Esophagus squamous epithelium (tissue), 5 donors: ENCODE measurements at regions not wholly inside any gene's neighbourhood (a gene's known extent, or its start where the extent isn't known, plus 50 kb on each side); places are given as distances from the start of the nearest gene placed in this dataset.

Experiments used
- DNase-seq: peaks from one replicate; lab custom pipeline; 2025; lab: John Stamatoyannopoulos, UW
- H3K27ac ChIP-seq, 4 donors: fragments of 200-600 bp; sonication (generic); one replicate each; pipeline ENCODE4 v1.5.1; 2016 to 2019; ENCODE audit warnings: mild to moderate bottlenecking in 1 of 4
- H3K27me3 ChIP-seq, 4 donors: fragments of 200-600 bp; sonication (generic); 1 replicate in 3 of 4; 2 replicates in 1 of 4; pipeline versions ENCODE4 v1.5.1 to v1.6.0; 2017 to 2021; ENCODE audit warnings: antibody characterized with exemption in 1 of 4
- H3K36me3 ChIP-seq, 3 donors: fragments of 200-600 bp; sonication (generic); one replicate each; pipeline ENCODE4 v1.5.1; 2016 to 2019
- H3K4me1 ChIP-seq, 3 donors: fragments of 200-600 bp; sonication (generic); one replicate each; pipeline ENCODE4 v1.5.1; 2017 to 2019
- H3K4me3 ChIP-seq, 4 donors: fragments of 200-600 bp; sonication (generic); 1 replicate in 3 of 4; 2 replicates in 1 of 4; pipeline ENCODE4 v1.5.1; 2016 to 2019; ENCODE audit warnings: mild to moderate bottlenecking in 2 of 4, moderate library complexity in 1 of 4
- H3K9me3 ChIP-seq, 3 donors: fragments of 200-600 bp; sonication (generic); one replicate each; pipeline ENCODE4 v1.5.1; 2016 to 2019
- CTCF ChIP-seq, 6 experiments: fragments of 450-650 bp in 4 of 6; fragments of 200-600 bp in 2 of 6; sonication (generic) in 2 of 6; IDR thresholded peaks; one replicate each; pipeline ENCODE4 v1.5.1; 2016 to 2019; ENCODE audit warnings: antibody characterized with exemption in 6 of 6, mild to moderate bottlenecking in 4 of 6, moderate library complexity in 4 of 6
- POLR2A ChIP-seq, 4 donors: fragments of 450-650 bp; IDR thresholded peaks; one replicate each; pipeline ENCODE4 v1.6.1; 2017; ENCODE audit warnings: antibody characterized with exemption in 4 of 4, mild to moderate bottlenecking in 4 of 4, moderate library complexity in 3 of 4
- WGBS, 2 donors: methylation state at CpG; one replicate each; pipeline ENCODE4 v1.1.5; 2018; 5-methylcytosine and 5-hydroxymethylcytosine counted together
- intact Hi-C: fragments of 100-400 bp; cut with DNase I; formaldehyde crosslinking; loops from one replicate; pipeline ENCODE4 v1.15.0; 2022
- donor health status: DM: yes; HTN: yes; CAD: no.

- intact Hi-C loops = no loop called here
- Histone ChIP-seq H3K4me3 (no peak overlapping the region), H3K4me1 (no peaks in the 10 kb centered on the region), H3K27me3 (no peaks in the 10 kb centered on the region), H3K9me3 (no peaks in the 10 kb centered on the region), H3K27ac (no peak overlapping the region), H3K36me3 (no peaks in the 10 kb centered on the region)
- no peak for TF ChIP-seq CTCF (IDR thresholded peaks at IDR 0.05)
- TF ChIP-seq POLR2A (IDR thresholded peaks at IDR 0.05) = no peak
- no peak for DNase-seq
- WGBS, 2 donors = 85 to 96% methylated on average over 3 of the region's 3 CpGs
Measured at GRCh38 chr4:177671387-177671786, 229.2 kb upstream of the AGA start.

GRCh38 chr4:177671845-177672244, 229.6 kb upstream of the AGA start:
- Histone ChIP-seq H3K4me1 (no peaks in the 10 kb centered on the region), H3K27ac (no peak overlapping the region), H3K36me3 (no peaks in the 10 kb centered on the region), H3K9me3 (no peaks in the 10 kb centered on the region), H3K4me3 (no peak overlapping the region), H3K27me3 (no peaks in the 10 kb centered on the region)
- TF ChIP-seq CTCF (IDR thresholded peaks at IDR 0.05) (no peak), POLR2A (IDR thresholded peaks at IDR 0.05) (no peak)
- no peak for DNase-seq
- intact Hi-C loops = no loop called here
- 79 to 88% methylated on average over 2 of the region's 2 CpGs for WGBS, 2 donors

- H3K4me3 ChIP-seq = no peak overlapping the region
- no peak overlapping the region for H3K27ac ChIP-seq
- no peaks in the 10 kb centered on the region for H3K27me3 ChIP-seq
- 81 to 82% methylated on average over 3 of the region's 3 CpGs for WGBS, 2 donors
- DNase-seq = no peak
- no peaks in the 10 kb centered on the region for H3K4me1 ChIP-seq
- intact Hi-C loops = no loop called here
- TF ChIP-seq POLR2A (IDR thresholded peaks at IDR 0.05) (no peak), CTCF (IDR thresholded peaks at IDR 0.05) (no peak)
- no peaks in the 10 kb centered on the region for H3K9me3 ChIP-seq
- H3K36me3 ChIP-seq = no peaks in the 10 kb centered on the region
Measured at GRCh38 chr4:177673985-177674489, 231.8 kb upstream of the AGA start.

GRCh38 chr4:177680308-177680707, 238.1 kb upstream of the AGA start:
- TF ChIP-seq CTCF (IDR thresholded peaks at IDR 0.05) = no peak
- no peak for TF ChIP-seq POLR2A (IDR thresholded peaks at IDR 0.05)
- Histone ChIP-seq H3K27me3 (no peaks in the 10 kb centered on the region), H3K4me1 (no peaks in the 10 kb centered on the region), H3K4me3 (no peak overlapping the region), H3K27ac (no peak overlapping the region), H3K9me3 (no peaks in the 10 kb centered on the region), H3K36me3 (no peaks in the 10 kb centered on the region)
- 57 to 68% methylated on average over 2 of the region's 2 CpGs for WGBS, 2 donors
- intact Hi-C loops = no loop called here
- DNase-seq = no peak

GRCh38 chr4:177681902-177682301, 239.7 kb upstream of the AGA start:
- no peak for DNase-seq
- intact Hi-C loops = no loop called here
- WGBS, 2 donors = 74 to 79% methylated on average over 1 of the region's 1 CpG

More at GRCh38 chr4:177681902-177682301, 239.7 kb upstream of the AGA start:
- Histone ChIP-seq H3K27ac (no peak overlapping the region), H3K36me3 (no peaks in the 10 kb centered on the region), H3K4me1 (no peaks in the 10 kb centered on the region), H3K27me3 (no peaks in the 10 kb centered on the region), H3K9me3 (no peaks in the 10 kb centered on the region), H3K4me3 (no peak overlapping the region)
- TF ChIP-seq CTCF (IDR thresholded peaks at IDR 0.05) = no peak
- TF ChIP-seq POLR2A (IDR thresholded peaks at IDR 0.05) = no peak
